Erythroblast (primary cell): ENCODE measurements at regions not wholly inside any gene's neighbourhood (a gene's known extent, or its start where the extent isn't known, plus 50 kb on each side); places are given as distances from the start of the nearest gene placed in this dataset.

ENCODE experiments used
- GATA1 ChIP-seq: IDR thresholded peaks from 2 replicates; pipeline ENCODE4 v1.6.1; 2011; ENCODE audit warnings: low read depth, mild to moderate bottlenecking, control low read depth, low read length, moderate library complexity
- POLR2A ChIP-seq: IDR thresholded peaks from 2 replicates; pipeline ENCODE4 v1.6.1; 2011; ENCODE audit warnings: mild to moderate bottlenecking, low read length

DNA sequence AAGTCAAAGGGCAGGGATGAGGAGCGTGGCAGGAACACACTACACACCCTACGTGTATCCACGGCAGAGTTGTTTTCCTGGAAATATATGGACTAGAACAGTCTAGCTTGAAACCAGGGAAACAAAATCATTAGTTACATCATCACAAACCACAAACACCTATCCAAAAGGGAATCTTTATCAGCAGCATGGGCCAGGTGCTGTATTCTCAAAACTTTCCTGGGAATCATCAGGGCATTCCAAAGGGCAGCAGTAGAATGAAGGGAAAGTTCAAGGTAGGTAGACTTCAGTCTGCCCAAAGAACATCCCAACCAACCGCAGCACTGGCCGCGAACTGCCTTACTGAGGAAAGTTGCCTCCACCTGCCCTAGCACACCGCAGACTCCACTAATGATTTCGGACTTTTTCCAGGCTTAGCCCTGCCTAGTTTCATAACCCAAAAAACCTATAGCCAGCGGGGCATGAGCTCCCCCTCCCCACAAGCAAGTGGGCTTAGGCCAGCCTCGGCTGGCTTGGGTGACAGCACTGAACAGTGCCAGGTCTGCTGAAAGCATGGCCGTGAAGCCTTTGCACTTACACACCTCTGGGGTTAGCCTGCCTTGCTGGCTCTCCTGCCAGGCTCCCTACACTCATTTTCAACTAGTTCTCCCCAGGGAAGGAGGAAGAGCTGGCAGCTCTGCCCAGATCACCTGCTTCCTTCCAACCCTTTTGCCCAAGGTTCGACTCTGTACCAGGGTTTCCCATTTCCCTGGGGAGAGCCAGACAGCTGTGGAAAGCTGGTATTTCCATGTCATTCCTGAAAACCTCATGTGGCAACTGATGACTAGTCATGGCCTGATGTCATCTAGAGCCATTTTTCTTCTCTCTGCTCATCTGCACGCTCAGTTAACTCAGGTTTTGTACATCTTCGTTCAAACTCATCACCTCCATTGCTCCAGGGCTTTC lies 77.3 kb upstream of the UBAC2 start:
- TF ChIP-seq POLR2A (no peak), GATA1 (no peak)
